GM18508 (cell line): ENCODE measurements at regions not wholly inside any gene's neighbourhood (a gene's known extent, or its start where the extent isn't known, plus 50 kb on each side); places are given as distances from the start of the nearest gene placed in this dataset.

ENCODE experiments used
- ATAC-seq: cut with Tn5 transposase; IDR thresholded peaks from one replicate; pipeline ENCODE4 v1.9.1; 2021; ENCODE audit warnings: moderate number of reproducible peaks; ENCODE audit not compliant: insufficient read depth, unreplicated experiment

DNA sequence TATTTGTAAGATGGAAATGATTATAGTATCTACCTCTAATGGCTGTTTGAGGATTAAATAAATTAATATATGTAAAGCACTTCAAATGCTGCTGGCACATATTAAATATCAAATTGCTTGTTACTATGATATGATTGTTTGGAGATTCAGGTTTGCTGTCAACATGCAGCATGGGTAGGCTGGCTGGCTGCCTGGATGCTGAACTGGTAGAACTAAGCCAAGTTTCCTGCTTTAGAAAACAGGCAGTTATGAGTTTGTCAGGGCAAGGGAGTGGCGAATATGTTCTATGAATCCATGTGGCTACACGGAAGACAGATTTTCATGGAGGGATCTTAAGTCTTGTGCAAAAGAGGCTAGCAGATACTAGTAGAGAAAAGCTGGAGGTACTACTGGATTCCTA is 239.6 kb downstream of the GBA3 start:
- no peak for ATAC-seq

DNA sequence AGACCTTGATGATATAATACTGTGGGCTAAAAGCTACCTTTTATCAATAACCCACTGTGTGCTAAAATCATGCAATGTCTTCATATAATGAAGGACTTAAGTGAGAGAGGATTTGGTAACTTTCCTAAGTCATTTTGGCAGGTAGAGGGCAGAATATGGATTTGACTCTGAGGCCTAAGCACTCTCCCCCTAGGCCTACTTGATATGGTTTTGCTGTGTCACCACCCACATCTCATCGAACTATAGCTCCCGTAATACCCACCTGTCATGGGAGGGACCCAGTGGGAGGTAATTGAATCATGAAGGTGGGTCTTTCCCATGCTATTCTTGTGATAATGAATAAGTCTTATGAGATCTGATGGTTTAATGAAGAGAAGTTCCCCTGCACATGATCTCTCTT is 229.7 kb downstream of the GBA3 start:
- no peak for ATAC-seq

DNA sequence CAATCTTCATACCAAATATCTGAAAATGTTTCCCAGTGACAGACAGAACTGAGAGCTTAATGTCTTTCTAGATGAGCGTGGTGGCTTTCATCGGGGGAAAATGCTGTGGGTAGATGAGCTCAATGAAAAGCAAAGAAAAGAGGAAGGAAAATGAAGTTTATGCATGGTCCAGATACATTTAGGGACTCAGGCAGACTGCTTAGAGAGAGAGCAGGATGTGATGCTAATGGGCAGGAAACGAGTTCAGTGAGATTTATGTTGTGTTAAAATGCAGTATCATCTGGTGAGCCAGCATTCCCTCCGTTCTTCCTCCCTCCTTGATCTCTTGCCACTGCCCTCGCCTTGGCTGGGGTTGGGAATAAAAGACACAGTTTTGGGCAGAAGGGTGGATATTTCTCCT is 229.2 kb downstream of the GBA3 start:
- no peak for ATAC-seq

DNA sequence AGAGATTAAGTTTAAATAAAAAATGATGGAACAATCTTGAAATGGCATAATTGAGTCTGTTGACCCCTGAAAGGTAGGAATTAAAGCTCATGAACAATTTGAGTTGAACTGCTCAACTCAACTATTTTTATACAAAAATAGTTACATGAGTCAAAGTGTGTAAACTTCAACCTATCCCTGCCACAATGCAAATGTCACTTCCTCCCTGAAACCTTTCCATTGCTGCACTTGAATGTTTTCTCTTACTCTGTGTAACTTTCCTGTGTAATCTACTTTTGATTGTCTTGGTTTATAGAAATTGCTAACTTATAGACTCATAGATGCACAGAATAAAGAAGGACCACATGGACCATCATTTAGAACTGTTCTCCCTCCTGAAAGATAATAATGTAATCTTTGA is 218.5 kb downstream of the GBA3 start:
- no peak for ATAC-seq

DNA sequence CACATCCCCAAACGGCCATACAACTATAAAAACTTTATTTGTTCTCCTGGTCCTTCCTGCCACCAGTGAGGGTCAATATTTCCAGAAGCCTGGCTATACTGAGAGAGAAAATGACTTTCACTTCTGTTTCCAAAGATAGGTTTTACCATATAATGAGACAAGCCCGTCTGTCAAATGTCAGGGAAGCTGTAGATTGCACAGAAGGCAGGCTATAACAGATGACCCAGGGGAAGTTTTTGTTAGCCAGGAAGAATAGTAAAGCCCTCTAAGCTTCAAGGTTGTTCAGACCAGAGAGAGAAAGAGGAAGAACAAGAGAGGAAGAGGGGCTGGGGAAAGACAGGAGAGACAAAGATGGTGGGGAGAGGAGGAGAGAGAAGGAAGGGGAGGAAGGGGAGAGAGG is 217.5 kb downstream of the GBA3 start:
- ATAC-seq: no peak

DNA sequence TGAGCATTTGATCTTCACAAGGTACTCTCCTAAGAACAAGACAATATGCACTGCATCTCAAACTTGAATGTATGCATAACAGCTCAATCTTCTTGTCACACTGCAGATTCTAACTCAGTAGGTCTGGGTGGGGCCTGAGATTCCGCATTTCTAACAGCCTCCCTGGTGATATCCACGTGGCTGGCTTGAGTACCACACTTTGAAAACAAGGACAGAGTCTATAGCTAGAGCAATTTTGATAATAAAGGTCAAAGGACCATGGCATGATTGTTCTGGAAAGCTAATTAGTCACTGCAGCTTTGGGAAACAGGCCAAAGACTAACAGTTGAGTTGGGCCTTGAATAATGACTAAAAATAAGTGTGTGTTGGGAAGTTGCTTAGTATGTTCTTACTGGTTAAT is 213.3 kb downstream of the GBA3 start:
- no peak for ATAC-seq

DNA sequence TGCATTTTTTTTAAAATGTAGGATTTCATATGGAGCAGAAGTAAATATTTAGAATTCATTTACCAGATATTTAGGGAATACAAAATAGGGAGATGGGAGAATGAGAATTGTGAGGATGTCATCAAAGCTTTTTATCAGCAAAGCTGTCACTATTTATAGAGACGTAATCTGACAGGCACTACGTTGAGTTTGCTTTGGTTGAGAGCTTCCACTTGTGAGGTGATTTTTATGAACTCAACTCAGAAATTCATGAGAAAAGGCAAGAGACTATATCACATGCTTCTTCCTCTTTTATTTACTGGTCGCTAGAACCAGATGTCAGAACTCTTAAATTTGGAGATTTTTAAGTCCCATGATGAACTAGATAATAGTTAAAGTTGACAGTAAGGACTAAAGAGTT is 211.2 kb downstream of the GBA3 start:
- no peak for ATAC-seq

DNA sequence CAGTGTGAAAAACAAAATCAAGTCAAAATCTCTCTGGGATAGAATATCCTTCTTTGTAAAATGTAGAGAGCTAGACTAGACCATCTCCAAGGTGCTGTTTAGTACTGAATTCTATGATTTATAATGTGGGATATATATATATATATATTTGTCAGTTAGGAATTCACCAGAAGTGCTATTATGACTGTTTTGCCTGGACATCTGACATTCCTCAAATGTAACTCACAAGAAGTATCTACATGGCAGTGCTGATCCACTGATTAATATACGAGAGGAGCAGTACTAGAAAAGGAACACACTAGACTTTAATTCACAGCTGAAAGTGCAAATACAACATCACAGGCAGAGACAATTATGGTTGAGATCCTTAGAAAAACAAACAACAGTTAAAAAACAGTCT is 208.9 kb downstream of the GBA3 start:
- no peak for ATAC-seq

DNA sequence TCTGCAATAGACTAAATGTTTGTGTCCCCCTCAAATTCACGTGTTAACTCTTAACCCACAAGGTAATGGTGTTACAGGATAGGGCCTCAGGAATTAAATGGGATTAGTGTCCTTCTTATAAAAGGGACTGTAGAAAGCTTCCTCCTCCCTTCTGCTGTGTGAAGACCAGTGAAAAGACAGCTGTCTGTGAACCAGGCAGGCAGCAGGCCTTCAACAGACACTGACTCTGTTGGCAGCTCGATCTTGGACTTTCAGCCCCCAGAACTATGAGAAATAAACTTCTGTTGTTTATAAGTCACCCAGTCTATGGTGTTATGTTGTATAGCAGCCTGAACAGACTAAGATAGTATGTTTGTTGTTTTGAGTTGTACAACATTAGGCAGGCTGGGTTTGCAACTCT is 208.1 kb downstream of the GBA3 start:
- no peak for ATAC-seq

DNA sequence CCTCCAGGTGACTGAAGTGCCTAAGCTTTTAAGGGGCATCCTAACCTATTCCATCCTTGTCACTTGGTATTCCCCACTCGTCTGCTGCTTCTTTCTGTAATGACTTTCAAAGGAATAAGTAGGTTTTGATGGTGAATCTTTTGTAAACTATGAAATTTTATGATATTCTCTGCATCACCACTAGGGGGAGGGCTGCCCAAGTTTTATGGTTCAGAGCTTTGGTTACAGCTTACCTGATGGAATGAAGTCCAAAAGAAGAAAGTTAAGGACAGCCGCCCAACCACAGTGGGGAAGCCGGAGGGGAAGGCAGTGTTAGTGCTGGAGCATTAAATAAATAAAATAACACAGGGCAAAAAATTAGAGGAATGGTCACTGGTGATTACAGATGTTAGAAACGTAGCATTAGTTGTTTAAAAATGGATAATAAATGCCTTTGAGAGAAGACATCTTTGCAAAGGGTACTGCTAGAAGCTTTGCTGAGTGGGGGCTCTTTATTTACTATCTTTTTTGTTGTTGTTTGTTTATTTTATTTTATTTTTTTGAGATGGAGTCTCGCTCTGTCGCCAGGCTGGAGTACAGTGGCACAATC is 204.9 kb downstream of the GBA3 start:
- no peak for ATAC-seq

DNA sequence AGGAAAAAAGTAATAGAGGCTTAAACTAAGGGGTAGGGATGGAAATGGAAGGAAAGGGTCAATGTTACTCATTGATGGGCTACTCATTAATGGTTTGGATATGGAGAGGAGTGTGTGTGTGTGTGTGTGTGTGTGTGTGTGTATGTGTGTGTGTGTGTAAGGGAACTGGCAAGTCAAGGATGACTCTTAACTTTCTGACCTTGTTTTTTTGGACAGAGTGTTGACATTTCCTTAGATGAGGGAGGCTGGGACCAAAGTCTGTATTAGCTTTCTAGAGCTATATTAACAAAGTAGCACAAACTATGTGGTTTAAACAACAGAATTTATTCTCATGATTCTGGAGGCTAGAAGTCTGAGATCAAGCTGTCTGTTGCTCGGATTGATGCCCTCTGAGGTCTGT is 202.7 kb downstream of the GBA3 start:
- no peak for ATAC-seq

DNA sequence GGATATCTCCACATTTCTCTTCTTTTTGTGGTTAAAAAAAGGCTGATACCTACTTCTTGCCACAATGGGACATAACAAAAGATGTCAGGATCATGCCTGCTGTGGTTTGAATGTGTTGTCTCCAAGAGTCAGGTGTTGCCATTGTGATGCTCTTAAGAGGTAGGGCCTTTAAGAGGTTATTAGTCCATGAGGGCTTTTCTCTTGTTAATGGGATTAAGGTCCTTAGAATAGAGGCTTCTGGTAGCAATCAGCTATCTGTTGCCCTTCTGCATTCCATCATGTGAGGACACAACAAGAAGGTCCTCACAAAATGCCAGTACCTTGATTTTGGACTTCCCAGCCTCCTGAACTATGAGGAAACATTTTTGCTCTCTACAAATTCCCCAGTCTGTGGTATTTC is 191.4 kb downstream of the GBA3 start:
- no peak for ATAC-seq

DNA sequence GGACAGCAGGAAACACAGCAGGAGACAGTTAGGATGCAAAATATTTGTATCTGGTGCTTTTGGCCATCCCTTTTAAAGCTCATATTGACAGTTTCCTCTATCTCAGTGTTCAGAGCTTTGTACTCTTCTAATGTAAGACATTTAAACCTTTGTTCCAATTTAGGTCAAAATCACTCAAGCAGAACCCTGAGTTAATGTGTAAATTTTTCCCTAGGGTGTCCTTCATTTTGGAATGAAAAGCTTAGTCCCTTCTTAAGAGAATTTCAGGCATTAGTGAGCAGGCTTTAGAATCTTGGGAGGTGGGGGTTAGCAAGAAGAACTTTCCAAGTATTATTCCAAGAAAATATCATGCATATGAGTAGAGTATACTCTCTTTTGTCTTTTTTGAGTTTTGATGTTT is 188.7 kb downstream of the GBA3 start:
- no peak for ATAC-seq

DNA sequence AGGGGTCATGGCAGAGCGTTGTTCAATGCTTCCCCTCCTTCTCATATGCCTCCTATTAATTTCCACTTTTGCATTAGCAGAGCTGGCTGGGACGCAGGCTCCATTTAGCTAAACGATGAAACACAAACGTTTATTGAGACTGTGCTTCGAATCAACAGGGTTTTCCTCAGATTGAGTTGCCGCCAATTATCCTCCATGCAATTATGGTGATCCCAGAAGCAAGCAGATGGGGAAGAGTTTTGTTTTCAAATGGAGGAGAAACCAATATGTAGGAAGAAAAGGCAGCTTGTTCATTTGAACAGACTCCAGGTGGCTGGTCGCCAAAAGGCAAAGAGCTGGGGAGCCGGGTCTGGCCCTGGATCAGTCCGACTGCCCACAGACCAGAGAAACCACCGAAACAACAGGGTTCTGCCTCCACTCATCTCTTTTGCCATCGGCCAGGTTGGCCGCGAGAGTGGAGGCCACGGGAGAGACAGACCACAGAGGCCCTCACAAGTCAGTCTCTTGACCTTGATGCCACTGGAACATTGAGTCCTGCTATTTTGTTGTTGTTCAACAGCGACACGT is 184.8 kb downstream of the GBA3 start:
- no peak for ATAC-seq

DNA sequence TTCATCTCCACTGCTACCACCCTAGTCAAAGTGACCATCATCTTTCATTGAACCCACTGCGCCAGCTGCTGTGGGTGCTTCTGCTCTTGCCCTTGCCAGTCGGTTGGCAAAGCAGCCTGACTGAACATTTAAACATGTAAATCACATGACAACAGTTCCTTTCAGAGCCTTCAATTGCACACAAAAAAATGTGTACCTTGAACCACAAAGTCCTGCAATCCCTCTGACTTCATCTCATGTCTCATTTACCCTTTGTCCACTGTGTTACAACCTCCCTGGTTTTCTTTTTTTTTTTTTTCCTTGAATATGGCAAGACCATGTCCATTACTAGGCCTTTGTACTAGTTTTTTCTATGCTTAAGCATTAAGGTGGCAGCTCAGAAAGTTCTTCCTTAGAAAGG is 183.5 kb downstream of the GBA3 start:
- no peak for ATAC-seq

DNA sequence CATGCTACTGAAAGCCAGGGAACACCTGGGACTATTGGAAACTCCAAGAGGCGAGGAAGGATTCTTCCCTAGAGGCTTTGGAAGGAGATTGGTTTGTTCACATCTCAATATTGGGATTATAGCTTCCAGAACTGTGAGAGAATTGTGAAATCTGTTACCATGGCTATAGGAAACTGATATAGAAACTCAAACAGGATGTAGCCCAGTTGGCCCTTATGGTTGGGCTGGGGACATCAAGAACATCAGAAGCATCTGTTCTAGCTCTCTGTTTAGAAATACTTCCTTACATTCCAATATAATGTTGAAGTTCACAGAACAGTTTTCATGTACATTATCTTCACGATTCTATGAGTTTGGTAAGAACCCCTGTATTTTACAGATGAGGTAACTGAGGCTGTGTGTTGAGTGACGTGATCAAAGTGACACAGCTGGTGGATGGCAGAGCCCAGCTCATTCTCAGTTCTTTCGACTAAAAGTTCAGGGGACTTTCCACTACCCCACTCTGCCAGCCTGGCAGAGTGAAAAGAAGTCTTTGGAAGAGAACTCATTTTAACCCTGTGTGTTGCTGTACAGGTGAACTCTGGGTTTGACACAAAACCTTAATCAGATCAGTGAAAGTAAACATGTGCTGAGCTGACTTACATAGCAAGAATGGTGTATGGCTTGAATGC is 183.0 kb downstream of the GBA3 start:
- ATAC-seq: no peak

DNA sequence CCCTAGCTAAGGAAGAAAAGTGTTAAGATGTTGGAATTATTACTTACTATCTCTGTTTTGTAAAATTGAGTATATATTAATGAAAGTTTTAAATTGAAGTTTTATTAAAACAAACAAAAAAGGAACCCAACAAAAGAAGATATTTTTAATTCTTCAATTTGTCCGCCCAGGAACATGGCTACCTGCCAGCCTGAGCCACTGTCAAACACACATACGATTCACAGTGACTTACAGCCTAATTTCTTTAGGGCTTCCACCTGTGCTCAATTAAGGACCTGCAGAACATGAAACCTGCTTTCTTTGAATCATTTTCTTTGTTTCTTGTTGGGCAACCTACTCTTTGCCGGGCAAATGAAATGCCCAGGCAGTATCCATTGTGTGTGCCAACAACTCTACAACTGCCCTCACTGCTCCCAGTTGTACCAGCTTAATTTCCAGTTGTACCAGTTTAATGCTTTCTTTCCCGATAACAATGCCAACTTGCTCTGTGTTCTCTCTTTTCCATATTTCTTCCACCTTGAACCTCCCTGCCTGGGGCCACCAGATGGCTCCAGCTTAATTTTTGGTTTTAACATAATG is 181.7 kb downstream of the GBA3 start:
- no peak for ATAC-seq

DNA sequence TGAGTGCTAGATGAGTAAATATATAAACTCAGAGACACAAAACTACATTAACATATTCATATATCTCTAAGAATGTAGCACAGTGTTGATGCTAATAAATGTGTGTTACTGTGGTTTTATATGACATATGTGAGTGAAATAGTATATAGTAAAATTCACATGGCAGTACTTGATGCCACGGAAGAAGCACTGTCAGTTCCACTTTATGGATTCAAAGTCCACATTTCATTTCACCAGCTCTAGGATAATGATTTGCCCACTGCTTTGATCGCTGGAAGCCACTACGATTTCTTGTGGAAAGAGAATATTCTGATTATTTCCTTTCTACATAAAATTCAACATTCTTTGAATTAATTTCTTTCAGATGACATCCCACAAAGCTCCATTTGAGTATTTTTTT is 181.2 kb downstream of the GBA3 start:
- ATAC-seq: no peak

DNA sequence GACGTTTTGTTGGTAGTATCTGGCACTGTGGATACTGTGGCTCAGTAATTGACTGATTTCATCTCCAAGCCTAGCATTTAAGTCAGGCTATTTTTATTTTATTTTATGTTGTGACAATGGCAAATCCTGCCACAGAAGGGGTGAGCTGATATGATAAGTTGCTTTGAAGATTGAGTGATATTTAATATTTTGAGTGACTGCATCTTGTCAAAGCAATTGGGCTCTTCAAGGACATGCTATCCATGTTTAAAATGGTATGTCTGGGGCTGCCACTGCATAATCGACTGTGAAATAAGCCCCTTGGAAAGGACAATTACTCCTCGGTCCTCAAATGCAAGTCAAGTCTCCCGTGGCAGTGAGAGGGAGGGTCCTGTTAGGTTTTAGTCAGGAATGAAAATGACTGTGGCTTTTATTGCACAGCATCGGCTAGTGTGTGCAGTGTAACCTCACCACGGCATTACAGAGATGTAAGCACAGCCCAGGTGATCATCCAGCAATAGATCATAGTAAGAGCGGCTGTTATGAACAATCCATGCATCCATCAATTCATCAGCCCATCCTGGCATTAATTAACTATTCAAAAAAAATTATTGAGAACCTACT is 178.2 kb downstream of the GBA3 start:
- no peak for ATAC-seq

DNA sequence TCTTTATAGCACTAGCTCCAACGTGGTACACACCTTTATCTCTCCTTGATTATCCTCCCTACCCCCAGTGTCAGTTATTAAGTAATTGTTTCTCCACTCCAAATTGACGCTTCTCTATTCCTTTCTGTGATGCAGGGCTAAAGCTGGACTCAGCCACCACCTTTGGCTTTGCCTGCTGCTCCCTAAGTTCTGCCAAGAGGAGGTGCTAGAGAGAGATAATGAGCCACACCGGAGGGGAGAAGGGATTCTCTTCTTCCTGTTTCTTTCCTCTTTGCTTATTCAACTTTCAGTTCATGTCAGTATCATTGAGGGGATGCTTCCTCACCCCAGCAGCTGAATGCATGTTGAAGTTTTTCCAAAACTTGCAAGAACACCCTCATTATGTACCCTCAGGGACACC is 176.5 kb downstream of the GBA3 start:
- no peak for ATAC-seq
